Activated CD4-positive, alpha-beta T cell treated with anti-CD3 and anti-CD28 coated beads, Interleukin-2, amount 50 U/mL, for 1 hour (primary cell): ENCODE measurements at regions not wholly inside any gene's neighbourhood (a gene's known extent, or its start where the extent isn't known, plus 50 kb on each side); places are given as distances from the start of the nearest gene placed in this dataset.

Source experiments
- DNase-seq: peaks from one replicate; pipeline ENCODE4 v3.0.0-alpha.2; 2020

GRCh38 chr15:93706495-93707292 is 524.7 kb upstream of the MCTP2 start:
- DNase-seq: no peak

GRCh38 chr15:93705753-93706455 is 525.5 kb upstream of the MCTP2 start:
- no peak for DNase-seq

- no peak for DNase-seq
Observed at GRCh38 chr15:93703092-93703739, 528.1 kb upstream of the MCTP2 start.

- DNase-seq: no peak
Observed at GRCh38 chr15:93700051-93700450, 531.3 kb upstream of the MCTP2 start.

GRCh38 chr15:93694033-93694432 is 537.3 kb upstream of the MCTP2 start:
- no peak for DNase-seq

GRCh38 chr15:93683651-93684050 is 547.7 kb upstream of the MCTP2 start:
- DNase-seq: no peak

- no peak for DNase-seq
Observed at GRCh38 chr15:93671387-93671943, 559.9 kb upstream of the MCTP2 start.

- DNase-seq: no peak
Observed at GRCh38 chr15:93670931-93671330, 560.4 kb upstream of the MCTP2 start.

GRCh38 chr15:93664213-93664956 is 567.0 kb upstream of the MCTP2 start:
- DNase-seq: no peak

- no peak for DNase-seq
Observed at GRCh38 chr15:93662162-93662885, 569.0 kb upstream of the MCTP2 start.

- no peak for DNase-seq
Observed at GRCh38 chr15:93658026-93658816, 569.2 kb upstream of the RGMA start.

GRCh38 chr15:93656041-93656440 is 567.0 kb upstream of the RGMA start:
- DNase-seq: no peak

GRCh38 chr15:93649691-93650235 is 560.8 kb upstream of the RGMA start:
- DNase-seq: no peak

GRCh38 chr15:93646193-93646592 is 557.2 kb upstream of the RGMA start:
- DNase-seq: no peak

- DNase-seq: no peak
Observed at GRCh38 chr15:93645594-93645993, 556.6 kb upstream of the RGMA start.

- no peak for DNase-seq
Observed at GRCh38 chr15:93644595-93644994, 555.6 kb upstream of the RGMA start.

- no peak for DNase-seq
Observed at GRCh38 chr15:93640411-93640962, 551.5 kb upstream of the RGMA start.

GRCh38 chr15:93631958-93632618 is 543.1 kb upstream of the RGMA start:
- no peak for DNase-seq

- no peak for DNase-seq
Observed at GRCh38 chr15:93619597-93619996, 530.6 kb upstream of the RGMA start.

GRCh38 chr15:93617443-93617842 is 528.4 kb upstream of the RGMA start:
- no peak for DNase-seq
